IPS-18a (cell line): ENCODE measurements at regions not wholly inside any gene's neighbourhood (a gene's known extent, or its start where the extent isn't known, plus 50 kb on each side); places are given as distances from the start of the nearest gene placed in this dataset.

Source experiments
- H3K27ac ChIP-seq: one replicate; pipeline ENCODE4 v1.5.1; 2013; ENCODE audit warnings: low read length
- H3K27me3 ChIP-seq: one replicate; pipeline ENCODE4 v1.6.1; 2013; ENCODE audit warnings: mild to moderate bottlenecking, low read length; ENCODE audit not compliant: control insufficient read depth, insufficient read depth
- H3K36me3 ChIP-seq: one replicate; pipeline ENCODE4 v1.6.1; 2013; ENCODE audit warnings: low read depth, low read length; ENCODE audit not compliant: control insufficient read depth
- H3K4me1 ChIP-seq: one replicate; pipeline ENCODE4 v1.6.1; 2013; ENCODE audit warnings: low read depth, low read length; ENCODE audit not compliant: control insufficient read depth
- H3K4me3 ChIP-seq: one replicate; pipeline ENCODE4 v1.5.1; 2013; ENCODE audit warnings: low read length
- H3K9ac ChIP-seq: one replicate; pipeline ENCODE4 v1.6.1; 2013; ENCODE audit warnings: mild to moderate bottlenecking, low read length, moderate library complexity
- H3K9me3 ChIP-seq: one replicate; pipeline ENCODE4 v1.6.1; 2013; ENCODE audit warnings: low read depth, low read length; ENCODE audit not compliant: control insufficient read depth

DNA sequence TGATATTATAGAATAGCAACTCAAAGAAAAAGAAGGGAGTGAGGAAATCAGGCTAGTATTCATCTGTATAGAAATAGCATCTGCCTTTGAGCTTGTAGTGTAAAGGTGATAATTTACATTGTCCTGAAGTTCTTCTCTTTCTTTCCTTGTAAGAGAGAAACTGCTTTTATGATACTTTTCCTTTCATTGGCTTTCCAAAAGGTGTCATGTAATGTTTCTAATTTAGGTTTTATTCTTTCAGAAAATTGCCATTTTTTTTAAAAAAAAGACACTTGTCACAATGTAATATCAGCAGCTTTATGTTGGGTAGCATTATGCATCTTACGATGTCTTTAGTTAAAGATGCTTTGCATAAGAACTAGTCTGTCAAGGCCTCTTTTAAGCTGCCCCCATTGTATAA is 1153.8 kb upstream of the PCDH7 start:
- no peak overlapping the region for H3K4me3 ChIP-seq

DNA sequence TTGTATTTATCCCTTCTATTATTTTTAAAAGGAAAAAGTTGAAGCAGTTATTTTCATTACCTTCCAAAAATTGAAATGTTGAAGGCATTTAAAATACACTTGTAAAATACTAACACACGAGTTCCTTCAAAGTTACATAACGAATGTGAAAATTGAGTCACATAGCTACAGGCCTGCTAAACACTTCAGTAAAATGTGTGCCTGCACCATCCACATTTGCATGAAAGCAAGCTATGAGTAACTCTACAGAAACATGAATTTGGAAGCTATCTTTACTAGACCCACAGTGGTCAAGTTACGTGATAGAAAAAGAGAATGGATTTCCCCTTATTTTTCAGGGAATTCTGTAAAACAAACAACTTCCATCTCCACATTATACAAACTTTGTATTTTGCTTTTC is 1148.8 kb upstream of the PCDH7 start:
- H3K9ac ChIP-seq, result no peak overlapping the region
- H3K36me3 ChIP-seq, result no peaks in the 10 kb centered on the region

More for the DNA sequence above, 1153.8 kb upstream of the PCDH7 start:
- no peaks in the 10 kb centered on the region for H3K36me3 ChIP-seq
- no peaks in the 10 kb centered on the region for H3K27me3 ChIP-seq
- H3K9ac ChIP-seq, result no peak overlapping the region
- H3K27ac ChIP-seq, result no peak overlapping the region
- no peaks in the 10 kb centered on the region for H3K9me3 ChIP-seq
- H3K4me1 ChIP-seq, result no peaks in the 10 kb centered on the region

DNA sequence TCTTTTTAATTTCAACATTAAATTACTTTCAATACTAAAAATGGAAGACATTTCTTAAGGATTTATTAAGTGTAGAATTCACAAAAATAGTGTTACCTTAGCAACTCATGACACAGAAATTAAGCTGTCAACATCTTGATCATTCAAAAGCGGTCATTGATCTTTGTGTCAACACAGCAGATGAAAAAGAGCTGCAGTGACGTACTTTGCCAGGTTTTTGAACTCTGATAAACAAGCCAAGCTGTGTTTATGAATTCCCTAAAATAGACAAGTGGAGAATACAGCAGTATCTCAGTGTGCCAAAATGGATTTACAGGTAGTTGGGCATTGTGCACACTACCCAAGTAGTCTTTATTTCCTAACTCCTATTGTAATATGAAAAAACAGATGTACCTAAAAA is 1141.8 kb upstream of the PCDH7 start:
- Histone ChIP-seq H3K36me3 (no peaks in the 10 kb centered on the region), H3K9ac (no peak overlapping the region), H3K27me3 (no peaks in the 10 kb centered on the region), H3K4me3 (no peak overlapping the region), H3K9me3 (no peaks in the 10 kb centered on the region), H3K4me1 (no peaks in the 10 kb centered on the region), H3K27ac (no peak overlapping the region)

More for the DNA sequence above, 1148.8 kb upstream of the PCDH7 start:
- H3K9me3 ChIP-seq, result no peaks in the 10 kb centered on the region
- no peaks in the 10 kb centered on the region for H3K27me3 ChIP-seq
- no peaks in the 10 kb centered on the region for H3K4me1 ChIP-seq
- H3K4me3 ChIP-seq, result no peak overlapping the region
- H3K27ac ChIP-seq, result no peak overlapping the region

DNA sequence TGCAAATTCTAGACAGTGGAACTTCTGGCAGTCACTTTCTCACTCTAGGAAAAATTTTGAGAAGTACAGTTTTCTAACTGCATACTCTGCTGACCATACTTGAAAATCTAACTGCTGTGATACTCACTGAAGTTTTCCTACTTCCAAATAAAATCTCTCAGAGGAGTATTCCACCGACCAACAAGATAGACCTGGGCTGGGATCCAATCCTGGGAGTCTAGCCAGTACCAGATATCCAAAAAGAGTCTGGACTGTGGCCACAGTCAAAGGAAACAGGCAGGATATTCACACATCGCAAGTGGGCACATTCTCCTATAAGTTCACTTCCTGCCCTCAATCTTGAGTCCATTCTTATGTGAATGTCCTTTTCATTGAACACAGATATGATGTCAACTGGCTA is 1138.7 kb upstream of the PCDH7 start:
- Histone ChIP-seq H3K9ac (no peak overlapping the region), H3K27ac (no peak overlapping the region), H3K36me3 (no peaks in the 10 kb centered on the region), H3K4me1 (no peaks in the 10 kb centered on the region), H3K9me3 (no peaks in the 10 kb centered on the region), H3K4me3 (no peak overlapping the region), H3K27me3 (no peaks in the 10 kb centered on the region)

DNA sequence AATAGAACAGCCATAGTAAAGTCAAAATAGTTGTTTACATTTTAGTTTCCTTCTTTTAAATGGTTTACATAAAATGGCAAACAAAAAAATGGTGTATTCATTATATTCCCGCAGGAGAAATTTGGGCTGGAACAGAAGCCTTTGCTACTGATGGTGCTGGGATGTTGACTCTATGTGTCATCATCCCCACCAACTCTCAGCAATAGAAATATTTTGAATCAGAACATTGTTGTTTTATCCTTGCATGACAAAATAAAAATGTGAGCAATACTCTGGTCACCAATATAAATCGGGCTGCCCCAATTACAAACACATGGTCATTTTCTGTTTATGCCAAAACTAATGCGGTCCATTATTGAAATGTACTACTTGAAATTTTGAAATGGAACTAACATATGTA is 1131.6 kb upstream of the PCDH7 start:
- H3K4me1 ChIP-seq, result no peaks in the 10 kb centered on the region
- H3K36me3 ChIP-seq, result no peaks in the 10 kb centered on the region
- no peak overlapping the region for H3K9ac ChIP-seq
- H3K27me3 ChIP-seq, result no peaks in the 10 kb centered on the region
- H3K4me3 ChIP-seq, result no peak overlapping the region
- H3K9me3 ChIP-seq, result peaks cover 13% of the 10 kb centered on the region
- H3K27ac ChIP-seq, result no peak overlapping the region

DNA sequence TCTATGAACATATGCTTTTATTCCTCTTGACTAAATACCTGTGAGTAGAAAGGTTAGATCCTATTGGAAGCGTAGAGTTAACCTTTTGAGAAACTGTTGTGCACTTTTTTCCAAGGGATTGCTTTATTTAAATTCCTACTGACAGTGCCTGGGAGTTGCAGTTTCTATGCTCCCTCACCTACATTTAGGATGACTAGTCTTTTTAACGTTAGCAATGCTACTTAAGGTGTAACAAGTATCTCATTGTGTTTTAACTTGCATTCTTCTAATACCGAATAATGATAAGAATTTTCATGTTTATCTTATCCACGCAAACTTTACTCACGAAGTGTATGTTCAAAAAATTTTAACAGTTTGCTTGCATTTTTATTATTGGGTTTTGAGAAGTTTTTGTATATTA is 1123.9 kb upstream of the PCDH7 start:
- Histone ChIP-seq H3K36me3 (no peaks in the 10 kb centered on the region), H3K27me3 (no peaks in the 10 kb centered on the region), H3K4me3 (no peak overlapping the region), H3K9me3 (peaks cover 4% of the 10 kb centered on the region), H3K4me1 (no peaks in the 10 kb centered on the region), H3K9ac (no peak overlapping the region), H3K27ac (no peak overlapping the region)

DNA sequence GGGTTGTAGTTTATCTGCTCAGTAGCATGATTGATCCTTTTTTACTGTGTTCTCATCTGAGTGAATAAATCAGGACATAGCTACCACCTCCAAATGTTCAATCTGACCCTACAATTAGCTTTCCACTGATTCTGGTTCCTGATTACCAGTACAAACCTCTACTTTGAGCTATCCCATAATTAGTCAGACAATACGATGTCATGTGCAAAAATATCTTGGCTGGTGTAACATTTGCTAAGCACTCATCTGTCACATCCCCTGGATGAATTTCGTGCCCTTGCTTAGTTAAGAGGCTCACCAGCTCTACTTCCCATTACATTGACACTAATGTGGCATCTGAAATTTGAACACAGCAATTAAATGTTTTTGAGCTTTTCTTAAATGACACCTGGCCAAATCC is 1101.0 kb upstream of the PCDH7 start:
- no peaks in the 10 kb centered on the region for H3K9me3 ChIP-seq
- H3K9ac ChIP-seq, result no peak overlapping the region
- H3K4me3 ChIP-seq, result no peak overlapping the region
- H3K4me1 ChIP-seq, result no peaks in the 10 kb centered on the region
- no peak overlapping the region for H3K27ac ChIP-seq
- H3K27me3 ChIP-seq, result no peaks in the 10 kb centered on the region
- no peaks in the 10 kb centered on the region for H3K36me3 ChIP-seq

DNA sequence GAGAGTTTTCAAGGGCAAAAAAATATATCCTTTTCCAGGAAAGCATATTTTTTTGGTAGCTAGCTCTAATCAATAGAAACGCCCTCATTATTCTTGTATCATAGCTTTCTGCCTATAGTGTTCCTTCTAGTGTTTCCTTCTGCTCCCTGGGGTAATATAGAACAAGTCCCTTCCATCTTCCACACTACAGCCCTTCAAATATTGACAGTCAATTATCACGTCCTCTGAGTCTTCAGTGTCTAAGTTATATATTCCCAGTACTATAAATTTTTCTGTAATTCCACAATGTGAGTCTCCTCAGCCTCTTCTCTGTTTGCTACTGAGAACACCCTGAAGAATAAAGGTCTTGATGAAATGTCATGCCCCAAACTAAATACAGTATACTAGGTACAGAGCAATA is 1088.0 kb upstream of the PCDH7 start:
- Histone ChIP-seq H3K9ac (no peak overlapping the region), H3K36me3 (no peaks in the 10 kb centered on the region), H3K27ac (no peak overlapping the region), H3K27me3 (no peaks in the 10 kb centered on the region), H3K4me1 (no peaks in the 10 kb centered on the region), H3K4me3 (no peak overlapping the region), H3K9me3 (peaks cover 3% of the 10 kb centered on the region)

DNA sequence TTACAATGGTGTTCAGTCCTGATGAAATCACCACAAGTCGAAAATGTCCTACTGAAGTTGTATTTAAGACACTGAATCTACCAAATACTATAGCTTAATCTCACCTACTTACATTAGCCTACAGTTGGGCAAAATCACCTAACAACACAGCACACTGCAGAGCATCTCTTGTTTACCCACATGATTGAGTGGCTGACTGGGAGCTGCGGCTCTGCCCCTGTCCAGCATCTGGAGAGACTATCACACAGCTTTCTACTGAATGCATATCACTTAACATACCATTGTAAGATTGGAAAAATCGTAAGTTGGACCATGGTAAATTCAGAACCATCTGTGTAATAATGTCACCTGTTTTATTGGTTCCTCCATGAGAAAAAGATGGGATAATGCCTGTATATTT is 1083.2 kb upstream of the PCDH7 start:
- Histone ChIP-seq H3K27me3 (no peaks in the 10 kb centered on the region), H3K4me1 (no peaks in the 10 kb centered on the region), H3K9me3 (peaks cover 3% of the 10 kb centered on the region), H3K27ac (no peak overlapping the region), H3K36me3 (no peaks in the 10 kb centered on the region), H3K9ac (no peak overlapping the region), H3K4me3 (no peak overlapping the region)

DNA sequence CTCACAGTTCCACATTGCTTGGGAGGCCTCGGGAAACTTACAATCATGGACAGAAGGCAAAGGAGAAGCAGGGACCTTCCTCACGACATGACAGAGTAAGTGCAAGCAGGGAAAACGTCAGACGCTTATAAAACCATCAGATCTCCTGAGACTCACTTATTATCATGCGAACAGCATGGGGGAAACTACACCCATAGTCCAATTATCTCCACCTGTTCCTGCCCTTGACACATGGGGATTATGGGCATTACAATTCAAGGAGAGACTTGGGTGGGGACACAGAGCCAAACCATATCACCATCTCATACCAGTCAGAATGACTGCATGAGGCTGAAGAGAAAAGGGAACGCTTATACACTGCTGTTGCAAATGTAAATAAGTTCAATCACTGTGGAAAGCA is 1066.9 kb upstream of the PCDH7 start:
- no peaks in the 10 kb centered on the region for H3K36me3 ChIP-seq
- no peak overlapping the region for H3K4me3 ChIP-seq
- H3K9me3 ChIP-seq, result no peaks in the 10 kb centered on the region
- H3K27ac ChIP-seq, result no peak overlapping the region
- H3K4me1 ChIP-seq, result no peaks in the 10 kb centered on the region
- H3K27me3 ChIP-seq, result no peaks in the 10 kb centered on the region
- H3K9ac ChIP-seq, result no peak overlapping the region

DNA sequence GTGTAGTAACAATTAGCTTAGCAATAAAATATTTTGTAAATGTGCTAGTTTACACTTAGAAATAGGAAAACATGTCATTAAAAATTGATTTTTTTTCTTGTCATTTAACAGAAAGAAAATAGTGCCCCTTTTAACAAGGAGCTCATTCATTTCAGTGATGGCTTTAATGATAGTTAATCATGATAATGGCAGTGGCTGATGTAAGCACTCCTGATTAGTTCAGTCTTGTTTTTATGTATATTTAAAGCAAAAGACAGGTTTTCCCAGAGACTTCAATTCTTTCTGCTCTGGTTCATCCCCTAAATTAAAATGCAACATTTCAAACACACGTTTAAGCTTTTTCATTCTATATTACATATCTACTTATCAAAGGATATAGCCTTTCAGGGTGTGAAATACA is 1039.5 kb upstream of the PCDH7 start:
- Histone ChIP-seq H3K9me3 (no peaks in the 10 kb centered on the region), H3K27ac (no peak overlapping the region), H3K27me3 (no peaks in the 10 kb centered on the region), H3K4me3 (no peak overlapping the region), H3K9ac (no peak overlapping the region), H3K4me1 (no peaks in the 10 kb centered on the region), H3K36me3 (no peaks in the 10 kb centered on the region)

DNA sequence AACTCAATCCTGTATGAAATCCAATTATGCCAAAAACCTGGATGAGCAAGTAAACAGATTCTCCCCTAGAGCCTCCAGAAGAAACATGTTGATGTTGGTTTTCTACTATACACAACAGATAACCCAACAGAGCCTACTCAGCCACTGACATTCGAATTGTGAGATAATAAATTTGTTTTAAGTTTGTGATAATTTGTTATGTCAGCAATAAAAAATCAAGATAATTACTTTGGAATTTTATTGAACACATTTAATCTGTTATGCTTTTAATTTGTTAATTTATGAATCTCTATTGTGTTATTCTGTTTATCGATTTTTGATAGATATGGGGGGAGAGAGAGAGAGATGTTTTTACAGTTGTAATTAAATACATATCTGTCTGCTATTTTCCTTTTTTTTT is 1016.1 kb upstream of the PCDH7 start:
- Histone ChIP-seq H3K36me3 (no peaks in the 10 kb centered on the region), H3K27ac (no peak overlapping the region), H3K4me1 (no peaks in the 10 kb centered on the region), H3K9ac (no peak overlapping the region), H3K9me3 (no peaks in the 10 kb centered on the region), H3K4me3 (no peak overlapping the region), H3K27me3 (no peaks in the 10 kb centered on the region)
